Type B pancreatic cell (in vitro differentiated cells): ENCODE measurements at regions not wholly inside any gene's neighbourhood (a gene's known extent, or its start where the extent isn't known, plus 50 kb on each side); places are given as distances from the start of the nearest gene placed in this dataset.

Experiments used
- DNase-seq: peaks from one replicate; pipeline ENCODE4 v3.0.0; 2021; ENCODE audit warnings: mixed read lengths; ENCODE audit not compliant: unreplicated experiment; ENCODE audit errors: extremely low spot score
- H3K27ac Mint-ChIP-seq: 2 replicates; pipeline ENCODE4 v1.8.0; 2021; ENCODE audit warnings: mild to moderate bottlenecking, mixed read lengths
- H3K27me3 Mint-ChIP-seq: 2 replicates; pipeline ENCODE4 v1.8.0; 2021; ENCODE audit warnings: mixed read lengths
- H3K36me3 Mint-ChIP-seq: 2 replicates; pipeline ENCODE4 v1.8.0; 2021; ENCODE audit warnings: mixed read lengths
- H3K4me1 Mint-ChIP-seq: one replicate; pipeline ENCODE4 v1.8.0; 2021; ENCODE audit warnings: mixed read lengths; ENCODE audit not compliant: unreplicated experiment
- H3K4me3 Mint-ChIP-seq: 2 replicates; pipeline ENCODE4 v1.8.0; 2021; ENCODE audit warnings: mild to moderate bottlenecking, mixed read lengths
- H3K9me3 Mint-ChIP-seq: 2 replicates; pipeline ENCODE4 v1.8.0; 2021; ENCODE audit warnings: mixed read lengths
- CTCF ChIP-seq: fragments of 200-600 bp; sonication (generic); conservative IDR thresholded peaks from 2 replicates; pipeline ENCODE4 v1.5.0; 2021; ENCODE audit warnings: antibody characterized with exemption, mild to moderate bottlenecking

GRCh38 chr6:44621846-44622245, 234.3 kb downstream of the CDC5L start:
- H3K4me3 Mint-ChIP-seq = no peak overlapping the region
- TF ChIP-seq CTCF = no peak
- H3K4me1 Mint-ChIP-seq = peaks cover 29% of the 10 kb centered on the region
- H3K27ac Mint-ChIP-seq = no peak overlapping the region
- no peaks in the 10 kb centered on the region for H3K36me3 Mint-ChIP-seq
- peaks cover 13% of the 10 kb centered on the region for H3K27me3 Mint-ChIP-seq
- no peaks in the 10 kb centered on the region for H3K9me3 Mint-ChIP-seq
- DNase-seq = no peak

- no peak for DNase-seq
- H3K36me3 Mint-ChIP-seq = no peaks in the 10 kb centered on the region
- no peak overlapping the region for H3K4me3 Mint-ChIP-seq
- no peak for TF ChIP-seq CTCF
- no peaks in the 10 kb centered on the region for H3K9me3 Mint-ChIP-seq
- H3K4me1 Mint-ChIP-seq = peaks cover 31% of the 10 kb centered on the region
- no peak overlapping the region for H3K27ac Mint-ChIP-seq
- H3K27me3 Mint-ChIP-seq = peaks cover 13% of the 10 kb centered on the region
Measured at GRCh38 chr6:44622555-44622954, 235.0 kb downstream of the CDC5L start.

GRCh38 chr6:44622956-44623355, 235.4 kb downstream of the CDC5L start:
- H3K9me3 Mint-ChIP-seq = no peaks in the 10 kb centered on the region
- no peak overlapping the region for H3K27ac Mint-ChIP-seq
- H3K4me1 Mint-ChIP-seq = peaks cover 35% of the 10 kb centered on the region
- H3K27me3 Mint-ChIP-seq = peaks cover 13% of the 10 kb centered on the region
- no peak for TF ChIP-seq CTCF
- no peak for DNase-seq
- no peak overlapping the region for H3K4me3 Mint-ChIP-seq
- no peaks in the 10 kb centered on the region for H3K36me3 Mint-ChIP-seq

- Mint-ChIP-seq H3K27me3 (peaks cover 13% of the 10 kb centered on the region), H3K4me1 (peaks cover 37% of the 10 kb centered on the region), H3K36me3 (no peaks in the 10 kb centered on the region), H3K9me3 (no peaks in the 10 kb centered on the region), H3K27ac (no peak overlapping the region), H3K4me3 (peak overlapping the region; percentile 19)
- DNase-seq = no peak
- TF ChIP-seq CTCF = no peak
Measured at GRCh38 chr6:44624226-44624625, 236.7 kb downstream of the CDC5L start.

GRCh38 chr6:44624936-44625573, 237.5 kb downstream of the CDC5L start:
- H3K27ac Mint-ChIP-seq = peak overlapping the region; percentile 46
- peak overlapping the region; percentile 9 for H3K4me3 Mint-ChIP-seq
- H3K27me3 Mint-ChIP-seq = peaks cover 13% of the 10 kb centered on the region
- H3K9me3 Mint-ChIP-seq = no peaks in the 10 kb centered on the region
- peaks cover 39% of the 10 kb centered on the region for H3K4me1 Mint-ChIP-seq
- DNase-seq = no peak
- TF ChIP-seq CTCF = no peak
- no peaks in the 10 kb centered on the region for H3K36me3 Mint-ChIP-seq

- no peak for TF ChIP-seq CTCF
- no peak for DNase-seq
- Mint-ChIP-seq H3K4me1 (peaks cover 41% of the 10 kb centered on the region), H3K36me3 (no peaks in the 10 kb centered on the region), H3K27ac (no peak overlapping the region), H3K9me3 (no peaks in the 10 kb centered on the region), H3K27me3 (peaks cover 15% of the 10 kb centered on the region), H3K4me3 (no peak overlapping the region)
Measured at GRCh38 chr6:44625996-44626395, 238.5 kb downstream of the CDC5L start.
